HFFc6 (cell line): ENCODE measurements at regions not wholly inside any gene's neighbourhood (a gene's known extent, or its start where the extent isn't known, plus 50 kb on each side); places are given as distances from the start of the nearest gene placed in this dataset.

Experiments
- DNase-seq: peaks from one replicate; pipeline ENCODE4 v3.0.0-alpha.2; 2018
- H3K27ac Mint-ChIP-seq: 2 replicates; pipeline ENCODE4 v1.8.0; 2020; ENCODE audit warnings: mild to moderate bottlenecking, mixed read lengths
- H3K27me3 Mint-ChIP-seq: 2 replicates; pipeline ENCODE4 v1.8.0; 2021; ENCODE audit warnings: mild to moderate bottlenecking, moderate library complexity, mixed read lengths; ENCODE audit not compliant: insufficient read depth
- H3K36me3 Mint-ChIP-seq: 2 replicates; pipeline ENCODE4 v1.8.0; 2021; ENCODE audit warnings: low read depth, mixed read lengths
- H3K4me1 Mint-ChIP-seq: 2 replicates; pipeline ENCODE4 v1.8.0; 2020; ENCODE audit warnings: low read depth, mixed read lengths
- H3K4me3 Mint-ChIP-seq: 2 replicates; pipeline ENCODE4 v1.8.0; 2020; ENCODE audit warnings: mild to moderate bottlenecking, moderate library complexity, mixed read lengths
- H3K9me3 Mint-ChIP-seq: 2 replicates; pipeline ENCODE4 v1.8.0; 2020; ENCODE audit warnings: mild to moderate bottlenecking, mixed read lengths
- TF ChIP-seq, protein P1 (sequence below): fragments of 200-600 bp; sonication (generic); IDR thresholded peaks from 2 replicates; pipeline ENCODE4 v1.5.0; 2021; ENCODE audit warnings: antibody characterized with exemption, mild to moderate bottlenecking

DNA sequence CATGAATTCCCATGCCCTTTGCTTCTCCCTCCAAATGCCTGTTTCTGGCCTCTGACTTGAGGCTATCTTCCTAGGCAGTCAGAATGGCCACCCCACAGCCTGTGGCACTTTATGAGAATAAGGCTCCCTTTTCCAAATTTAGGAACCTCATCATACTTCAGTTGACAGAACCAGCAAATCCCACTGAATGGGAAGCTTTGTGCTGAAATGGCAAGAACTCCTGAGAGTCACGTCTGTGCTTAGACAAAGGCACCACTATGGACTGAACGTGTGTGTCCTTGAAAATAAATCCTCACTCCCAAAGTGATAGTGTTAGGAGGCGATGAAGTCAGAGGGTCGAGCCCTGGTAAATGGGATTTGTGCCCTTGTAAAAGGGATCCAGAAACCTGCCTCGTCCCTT, 559.9 kb upstream of the SOX11 start:
- Mint-ChIP-seq H3K27me3 (no peaks in the 10 kb centered on the region; the same call in 1 of the 2 replicates), H3K4me1 (no peaks in the 10 kb centered on the region), H3K9me3 (peaks cover 42% of the 10 kb centered on the region), H3K4me3 (no peak overlapping the region), H3K36me3 (peaks cover 5% of the 10 kb centered on the region; the same call in 1 of the 2 replicates), H3K27ac (no peak overlapping the region)
- DNase-seq: no peak
- TF ChIP-seq, protein P1, sequence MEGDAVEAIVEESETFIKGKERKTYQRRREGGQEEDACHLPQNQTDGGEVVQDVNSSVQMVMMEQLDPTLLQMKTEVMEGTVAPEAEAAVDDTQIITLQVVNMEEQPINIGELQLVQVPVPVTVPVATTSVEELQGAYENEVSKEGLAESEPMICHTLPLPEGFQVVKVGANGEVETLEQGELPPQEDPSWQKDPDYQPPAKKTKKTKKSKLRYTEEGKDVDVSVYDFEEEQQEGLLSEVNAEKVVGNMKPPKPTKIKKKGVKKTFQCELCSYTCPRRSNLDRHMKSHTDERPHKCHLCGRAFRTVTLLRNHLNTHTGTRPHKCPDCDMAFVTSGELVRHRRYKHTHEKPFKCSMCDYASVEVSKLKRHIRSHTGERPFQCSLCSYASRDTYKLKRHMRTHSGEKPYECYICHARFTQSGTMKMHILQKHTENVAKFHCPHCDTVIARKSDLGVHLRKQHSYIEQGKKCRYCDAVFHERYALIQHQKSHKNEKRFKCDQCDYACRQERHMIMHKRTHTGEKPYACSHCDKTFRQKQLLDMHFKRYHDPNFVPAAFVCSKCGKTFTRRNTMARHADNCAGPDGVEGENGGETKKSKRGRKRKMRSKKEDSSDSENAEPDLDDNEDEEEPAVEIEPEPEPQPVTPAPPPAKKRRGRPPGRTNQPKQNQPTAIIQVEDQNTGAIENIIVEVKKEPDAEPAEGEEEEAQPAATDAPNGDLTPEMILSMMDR: no peak

DNA sequence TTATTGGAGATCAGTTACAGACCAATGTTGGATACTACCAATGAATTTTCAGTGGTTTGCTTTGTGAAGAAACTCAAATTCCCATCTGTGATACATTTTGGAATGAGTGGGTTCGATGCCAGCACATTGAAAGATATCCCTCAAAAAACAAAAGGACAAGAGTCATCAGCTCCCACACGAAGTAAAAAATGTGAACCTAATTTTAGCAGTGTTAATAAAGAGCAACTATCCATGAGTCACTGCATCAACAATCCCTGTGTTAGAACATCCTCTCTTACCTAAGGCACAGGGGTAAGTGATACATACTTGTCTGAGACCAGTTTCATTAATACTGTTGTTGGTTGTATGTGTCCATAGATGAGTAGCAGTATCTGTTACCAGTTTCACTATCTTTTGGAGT, 551.8 kb upstream of the SOX11 start:
- Mint-ChIP-seq H3K4me1 (no peaks in the 10 kb centered on the region), H3K27ac (no peak overlapping the region), H3K9me3 (peaks cover 40% of the 10 kb centered on the region), H3K36me3 (peaks cover 5% of the 10 kb centered on the region), H3K27me3 (no peaks in the 10 kb centered on the region; the same call in 1 of the 2 replicates), H3K4me3 (no peak overlapping the region)
- DNase-seq: no peak
- TF ChIP-seq, protein P1: no peak

DNA sequence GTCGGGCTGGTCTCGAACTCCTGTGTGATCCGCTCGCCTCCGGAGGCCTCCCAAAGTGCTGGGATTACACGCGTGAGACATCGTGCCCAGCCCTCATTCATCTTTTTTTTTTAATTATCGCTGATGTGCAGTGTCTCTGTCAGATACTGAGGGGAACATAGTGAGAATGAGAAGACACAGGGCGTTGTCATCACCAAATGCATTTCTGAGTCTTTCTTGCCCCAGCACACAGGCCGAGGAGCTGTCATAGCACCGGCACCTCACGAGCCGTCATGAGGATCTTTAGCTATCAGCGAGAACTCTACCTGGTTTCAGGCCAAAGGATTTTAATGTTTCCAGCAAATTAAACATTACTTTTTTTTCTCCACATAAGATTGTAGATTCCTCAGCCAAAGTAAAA, 548.0 kb upstream of the SOX11 start:
- Mint-ChIP-seq H3K27me3 (no peaks in the 10 kb centered on the region), H3K9me3 (peaks cover 49% of the 10 kb centered on the region), H3K27ac (no peak overlapping the region), H3K36me3 (peaks cover 4% of the 10 kb centered on the region), H3K4me3 (no peak overlapping the region), H3K4me1 (no peaks in the 10 kb centered on the region)
- TF ChIP-seq, protein P1: no peak
- DNase-seq: no peak

DNA sequence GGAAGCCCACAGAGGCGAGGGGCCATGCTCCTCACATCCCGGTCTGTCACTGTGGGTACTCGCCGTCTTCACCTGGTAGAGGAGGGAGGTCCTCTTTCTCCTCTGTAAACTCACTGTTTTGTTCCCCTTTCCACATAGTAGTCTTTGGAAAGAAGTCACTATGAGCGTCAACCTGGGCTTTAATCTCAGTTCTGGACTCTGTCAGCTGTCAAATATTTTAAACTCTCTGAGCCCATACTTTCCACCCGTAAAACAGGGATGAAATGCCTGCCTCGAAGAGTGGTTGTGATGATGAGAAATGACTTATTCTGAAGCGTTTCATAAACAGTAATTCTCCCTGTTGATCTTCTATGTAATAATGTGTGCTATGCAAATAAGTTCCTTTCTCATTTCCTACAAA, 547.1 kb upstream of the SOX11 start:
- Mint-ChIP-seq H3K4me3 (no peak overlapping the region), H3K36me3 (peaks cover 4% of the 10 kb centered on the region), H3K4me1 (no peaks in the 10 kb centered on the region), H3K9me3 (peaks cover 40% of the 10 kb centered on the region), H3K27me3 (no peaks in the 10 kb centered on the region), H3K27ac (no peak overlapping the region)
- TF ChIP-seq, protein P1: no peak
- no peak for DNase-seq

DNA sequence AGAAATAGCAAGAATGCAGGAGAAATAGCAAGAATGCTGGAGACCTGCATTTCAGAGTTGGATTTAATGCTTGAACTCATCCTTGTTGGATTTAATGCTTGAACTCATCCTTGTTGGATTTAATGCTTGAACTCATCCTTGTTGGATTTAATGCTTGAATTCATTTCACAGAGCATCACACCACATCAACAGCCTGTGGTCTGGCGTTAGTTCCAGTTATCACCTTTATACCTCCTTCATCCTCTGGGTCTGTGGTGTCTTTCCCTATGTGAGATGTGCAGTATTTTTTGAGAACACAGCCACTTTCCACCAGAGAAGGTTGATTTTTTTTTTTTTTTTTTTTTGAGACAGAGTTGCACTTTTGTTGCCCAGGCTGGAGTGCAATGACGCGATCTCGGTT, 546.4 kb upstream of the SOX11 start:
- no peak for DNase-seq
- TF ChIP-seq, protein P1: no peak
- Mint-ChIP-seq H3K27me3 (no peaks in the 10 kb centered on the region), H3K27ac (no peak overlapping the region), H3K4me1 (no peaks in the 10 kb centered on the region), H3K4me3 (no peak overlapping the region), H3K9me3 (peaks cover 37% of the 10 kb centered on the region), H3K36me3 (peaks cover 4% of the 10 kb centered on the region)
